ENCODE measurements at regions not wholly inside any gene's neighbourhood (a gene's known extent, or its start where the extent isn't known, plus 50 kb on each side); places are given as distances from the start of the nearest gene placed in this dataset.

- no peak for DNase-seq
These were observed 191.7 kb upstream of the CPEB2 start for GRCh38 chr4:14810568-14810967.

DNA sequence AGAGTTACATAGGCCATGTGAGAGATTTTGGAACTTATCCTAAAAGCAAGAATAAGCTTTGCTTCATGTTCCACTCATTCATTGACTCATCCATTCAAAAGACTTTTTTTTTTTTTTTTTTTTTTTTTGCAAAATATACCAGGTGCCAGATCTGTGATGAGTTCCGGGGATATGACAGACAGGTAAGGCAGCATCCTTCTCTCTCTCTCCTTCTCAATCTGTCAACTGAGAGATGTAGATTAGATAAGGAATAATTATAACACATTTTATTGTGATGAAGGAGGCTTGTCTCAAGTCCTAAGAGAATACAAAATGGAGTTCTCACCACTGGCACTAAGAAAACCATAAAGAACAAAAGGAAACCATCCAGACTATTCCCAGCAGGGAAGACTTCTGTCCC, 190.2 kb upstream of the CPEB2 start:
- no peak for DNase-seq

DNA sequence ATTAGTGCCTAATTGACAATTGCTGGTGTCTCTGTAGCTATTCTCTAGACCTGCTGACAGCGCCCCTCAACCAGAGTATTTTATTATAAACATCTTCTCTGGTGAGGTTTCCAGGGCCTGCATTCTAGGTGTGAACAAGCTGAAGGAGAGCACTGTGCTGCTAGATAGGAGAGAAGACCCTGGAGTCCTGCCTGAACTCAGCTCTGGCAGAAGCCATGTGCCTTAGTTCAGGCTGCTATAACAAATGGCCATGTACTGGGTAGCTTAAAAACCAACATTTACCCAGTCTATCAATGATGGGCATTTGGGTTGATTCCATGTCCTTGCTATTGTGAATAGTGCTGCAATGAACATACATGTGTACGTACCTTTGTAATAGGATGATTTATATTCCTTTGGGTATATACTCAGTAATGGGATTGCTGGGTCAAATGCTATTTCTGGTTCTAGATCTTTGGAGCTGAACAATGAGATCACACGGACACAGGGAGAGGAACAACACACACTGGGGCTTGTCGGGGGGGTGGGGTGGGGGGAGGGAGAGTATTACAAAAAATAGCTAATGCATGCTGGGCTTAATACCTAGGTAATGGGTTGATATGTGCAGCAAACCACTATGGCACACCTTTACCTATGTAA, 185.5 kb upstream of the CPEB2 start:
- DNase-seq, result no peak

- no peak for DNase-seq
These were observed 178.1 kb upstream of the CPEB2 start for GRCh38 chr4:14824189-14824588.

DNA sequence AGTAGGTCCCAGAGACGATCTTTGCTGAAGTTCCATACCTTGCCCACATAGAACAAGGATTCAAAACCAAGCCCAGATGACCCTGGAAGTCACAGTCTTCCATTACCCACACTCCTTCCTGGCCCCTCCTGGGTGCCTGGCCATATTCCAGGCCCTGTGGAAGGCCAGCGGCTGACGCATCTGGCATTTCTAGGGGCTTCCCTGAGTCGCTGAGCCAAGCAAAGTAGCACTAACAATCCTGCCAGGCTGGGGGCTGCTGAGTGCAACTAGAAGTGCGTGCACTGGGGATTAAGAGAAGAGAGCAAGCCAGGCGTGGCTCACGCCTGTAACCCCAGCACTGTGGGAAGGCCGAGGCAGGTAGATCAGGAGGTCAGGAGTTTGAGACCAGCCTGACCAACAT, 175.2 kb upstream of the CPEB2 start:
- DNase-seq, result peak in 1 of 14 donors; percentile 12

GRCh38 chr4:14829795-14830194, 172.5 kb upstream of the CPEB2 start:
- DNase-seq, result no peak

DNA sequence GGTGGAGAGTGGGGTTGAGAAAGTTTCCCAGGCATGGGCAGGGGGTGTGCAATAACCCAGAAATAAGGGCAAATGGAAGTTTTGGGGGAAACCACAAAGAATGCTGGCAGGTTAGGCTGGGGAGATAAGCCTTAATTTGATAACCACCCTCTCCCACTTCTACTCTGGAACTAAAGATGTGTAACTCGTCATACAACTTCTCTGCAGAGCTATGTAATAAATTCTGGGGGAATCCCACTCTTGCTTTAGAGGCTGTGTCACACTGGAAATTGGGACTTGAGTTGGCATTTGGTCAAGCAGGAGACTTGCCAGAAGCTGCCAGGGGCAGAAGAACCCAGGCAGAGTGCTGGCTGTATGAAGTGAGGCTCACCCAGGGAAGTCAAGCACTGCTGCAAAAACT, 170.9 kb upstream of the CPEB2 start:
- DNase-seq, result peak in 3 of 14 donors; percentile 13 to 30 (median 26)

DNA sequence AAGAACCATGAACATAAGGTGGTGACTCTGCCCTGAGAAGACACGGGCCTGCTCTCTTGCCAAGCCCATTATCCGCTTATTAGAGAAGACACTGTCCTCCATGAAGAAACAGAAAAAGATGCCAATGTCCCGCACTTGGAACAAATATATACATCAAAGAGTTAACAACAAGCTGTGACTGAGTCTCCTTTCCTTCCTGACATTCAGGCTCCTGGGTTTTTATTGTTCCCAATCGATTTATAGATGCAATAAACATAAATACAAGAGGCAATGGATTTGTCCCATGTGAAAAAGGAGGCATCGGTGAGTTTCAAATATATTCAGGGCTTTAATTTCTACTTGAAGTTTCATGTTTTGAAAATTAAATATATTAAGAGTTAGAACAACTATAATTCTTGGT, 169.2 kb upstream of the CPEB2 start:
- no peak for DNase-seq

GRCh38 chr4:14834382-14834781, 167.9 kb upstream of the CPEB2 start:
- no peak for DNase-seq

GRCh38 chr4:14835288-14835687, 167.0 kb upstream of the CPEB2 start:
- DNase-seq, result no peak

DNA sequence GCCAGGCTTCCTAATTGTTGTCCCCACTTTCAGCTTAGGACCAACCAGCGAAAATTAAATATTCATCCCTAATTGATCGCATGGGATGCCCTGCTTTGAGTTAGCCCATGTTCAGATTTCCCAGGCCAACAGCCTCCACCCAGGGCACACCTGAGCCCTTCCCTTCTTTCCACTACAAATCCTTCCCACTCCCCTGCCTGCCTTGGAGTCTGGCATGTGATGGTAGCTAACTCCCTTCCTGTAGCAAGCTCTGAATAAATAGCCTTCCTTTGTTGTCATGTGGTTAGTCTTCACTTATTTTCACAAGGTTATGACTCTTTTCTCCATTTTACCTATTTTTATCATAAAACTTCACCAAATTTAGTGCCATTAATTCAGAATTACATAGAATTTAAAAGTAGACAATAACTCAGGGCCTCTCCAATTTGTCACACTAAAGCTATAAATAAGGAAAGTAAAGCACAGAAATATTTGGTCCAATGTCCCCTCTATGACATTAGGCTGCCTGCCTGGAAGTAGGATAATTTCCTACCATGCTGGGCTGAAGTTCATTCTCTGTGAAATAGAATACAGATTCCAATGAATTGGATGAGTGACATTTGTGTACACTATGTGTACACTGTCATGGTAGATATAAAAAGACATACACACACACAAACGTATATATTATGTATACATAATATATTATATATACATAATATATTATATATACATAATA, 166.4 kb upstream of the CPEB2 start:
- DNase-seq, result no peak

- no peak for DNase-seq
These were observed 164.4 kb upstream of the CPEB2 start for GRCh38 chr4:14837860-14838259.

DNA sequence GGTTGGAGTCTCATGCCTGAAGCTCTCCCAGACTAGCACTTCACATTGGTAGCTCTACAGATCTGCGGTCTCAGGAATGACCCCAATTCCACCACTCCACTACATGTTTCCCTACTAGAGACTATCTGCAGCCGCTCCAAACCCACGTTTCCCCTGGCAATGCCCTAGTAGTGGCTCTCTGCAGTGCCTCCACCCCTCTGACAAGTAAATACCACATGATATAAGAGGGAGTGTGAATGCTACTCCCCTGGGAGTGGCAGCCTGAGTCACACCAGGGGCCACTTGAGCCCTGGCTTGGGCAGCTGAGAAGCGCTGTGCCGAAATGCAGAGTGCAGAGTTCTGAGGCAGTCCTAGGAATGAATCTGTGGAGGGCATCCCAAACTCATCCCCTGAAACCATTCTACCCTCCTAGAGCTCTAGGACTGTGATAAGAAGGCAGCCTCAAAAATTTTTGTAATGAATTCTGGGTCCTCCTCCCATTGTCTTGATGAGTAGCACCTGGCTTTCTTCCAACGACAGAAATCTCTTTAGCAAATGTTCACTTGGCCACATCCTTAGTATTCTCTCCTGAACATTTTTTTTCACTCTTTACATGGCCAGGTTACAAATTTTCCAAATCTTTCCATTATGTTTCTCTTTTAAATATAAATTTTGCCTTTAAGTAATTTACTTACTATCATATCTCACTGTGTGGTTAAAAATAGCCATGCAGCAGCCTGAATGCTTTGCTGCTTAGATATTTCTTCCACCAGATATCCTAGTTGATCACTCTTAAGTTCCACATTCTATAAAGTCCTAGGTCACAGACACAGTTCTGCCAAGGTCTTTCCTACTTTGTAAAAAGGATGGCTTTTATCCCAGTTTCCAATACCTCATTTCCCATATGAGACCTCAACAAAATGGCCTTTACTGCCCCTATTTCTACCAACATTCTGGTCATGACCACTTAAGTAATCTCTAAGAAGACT, 160.2 kb upstream of the CPEB2 start:
- peak in 1 of 14 donors; percentile 4 for DNase-seq

DNA sequence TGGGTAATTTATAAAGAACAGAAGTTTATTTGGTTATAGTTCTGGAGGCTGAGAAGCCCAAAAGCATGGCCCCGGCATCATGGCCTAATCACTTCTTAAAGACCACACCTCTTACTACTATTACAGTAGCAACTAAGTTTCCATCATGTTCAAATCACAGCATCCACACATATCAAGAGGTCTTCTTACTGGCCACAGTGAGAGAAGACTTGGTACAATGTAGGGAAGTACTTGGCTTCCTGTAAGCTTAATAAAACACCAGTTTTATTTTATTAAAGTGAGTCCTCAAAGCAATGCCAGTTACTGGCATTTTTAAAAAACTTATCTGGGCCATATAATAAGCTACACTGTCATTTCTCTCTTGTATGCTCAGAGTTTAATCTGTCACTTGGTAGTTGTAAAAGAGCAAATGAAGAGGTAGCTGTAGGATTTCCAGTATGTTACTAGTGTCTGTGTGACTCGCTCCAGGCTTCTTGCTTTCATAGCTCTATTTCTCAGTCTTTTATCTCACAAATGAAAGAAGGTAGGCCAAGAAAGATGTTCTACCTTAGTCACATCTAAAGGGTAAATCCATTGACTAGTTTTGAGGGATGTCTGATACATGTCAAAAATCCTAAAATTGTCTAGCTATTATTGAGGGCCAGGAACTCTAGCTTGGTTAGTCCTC, 159.2 kb upstream of the CPEB2 start:
- no peak for DNase-seq

DNA sequence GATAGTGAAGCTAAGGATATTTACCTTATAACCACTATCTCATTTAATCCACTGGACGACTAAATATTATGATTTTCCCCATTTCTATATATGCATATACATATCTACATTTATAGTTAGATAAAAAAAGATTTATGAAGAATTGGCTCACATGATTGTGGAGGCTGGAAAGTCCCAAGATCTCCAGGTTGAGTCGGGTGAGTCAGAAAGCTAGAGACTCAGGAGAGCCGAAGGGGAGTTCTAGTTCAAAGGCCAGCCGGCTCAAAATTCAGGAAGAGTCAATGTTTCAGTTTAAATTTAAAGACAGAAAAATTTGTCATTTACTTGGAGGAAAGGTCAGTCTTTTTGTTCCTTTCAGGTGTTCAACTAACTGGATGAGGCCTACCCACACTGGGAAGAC, 158.2 kb upstream of the CPEB2 start:
- no peak for DNase-seq

DNA sequence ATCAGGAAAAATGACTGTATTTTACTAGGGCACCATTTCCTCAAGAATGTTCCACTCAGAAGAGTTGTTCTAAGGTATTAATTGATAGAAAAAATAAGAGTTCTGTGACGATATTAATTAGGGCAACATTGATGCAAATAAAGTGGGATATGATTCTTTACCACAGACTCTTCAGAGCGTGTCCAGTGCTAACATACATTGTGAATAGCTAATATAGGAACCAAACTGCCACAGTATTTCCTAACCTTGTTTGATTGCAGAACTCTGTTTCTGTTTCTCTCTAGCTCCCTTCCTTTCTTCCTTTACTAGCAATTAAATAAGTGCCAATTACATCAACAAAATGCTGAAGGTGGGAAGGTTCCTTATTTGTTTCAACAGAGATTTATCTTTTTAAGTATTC, 154.1 kb upstream of the CPEB2 start:
- no peak for DNase-seq

- DNase-seq, result no peak
These were observed 151.7 kb upstream of the CPEB2 start for GRCh38 chr4:14850455-14851097.

DNA sequence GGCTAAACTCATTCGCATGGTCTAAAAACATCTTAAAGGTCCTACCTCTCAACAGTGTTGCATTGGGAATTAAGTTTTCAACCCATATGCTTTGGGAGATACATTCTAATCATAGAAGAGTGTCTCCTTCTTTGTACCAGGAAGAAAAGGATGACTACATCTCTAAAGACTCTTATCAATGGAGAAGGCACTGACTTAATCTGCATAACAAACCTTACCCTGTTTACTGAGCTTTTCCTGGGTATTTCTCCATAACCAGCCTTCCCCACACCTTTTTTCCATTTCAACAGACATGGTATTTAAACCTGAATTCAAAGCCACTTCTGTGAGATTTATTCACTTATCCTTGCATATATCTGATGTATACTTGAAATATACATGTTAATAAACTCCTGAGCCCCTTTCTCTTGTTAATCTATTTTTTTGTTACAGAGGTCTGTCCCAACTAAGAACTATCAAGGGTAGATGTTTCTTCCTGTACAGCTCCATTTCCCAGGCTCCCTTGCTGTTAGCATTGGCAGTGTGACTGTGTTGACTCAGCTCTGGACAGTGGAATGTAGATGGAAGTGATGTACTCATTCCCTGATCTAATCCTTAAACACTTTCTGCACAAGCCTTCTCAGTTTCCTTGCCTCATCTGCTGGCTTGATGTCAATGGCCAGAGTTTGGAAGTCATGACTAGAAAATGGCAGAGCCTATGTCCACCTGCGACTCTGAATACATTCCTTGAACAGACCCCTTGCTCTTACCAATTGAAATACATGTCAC, 148.9 kb upstream of the CPEB2 start:
- no peak for DNase-seq

GRCh38 chr4:14855719-14856061, 146.6 kb upstream of the CPEB2 start:
- no peak for DNase-seq

DNA sequence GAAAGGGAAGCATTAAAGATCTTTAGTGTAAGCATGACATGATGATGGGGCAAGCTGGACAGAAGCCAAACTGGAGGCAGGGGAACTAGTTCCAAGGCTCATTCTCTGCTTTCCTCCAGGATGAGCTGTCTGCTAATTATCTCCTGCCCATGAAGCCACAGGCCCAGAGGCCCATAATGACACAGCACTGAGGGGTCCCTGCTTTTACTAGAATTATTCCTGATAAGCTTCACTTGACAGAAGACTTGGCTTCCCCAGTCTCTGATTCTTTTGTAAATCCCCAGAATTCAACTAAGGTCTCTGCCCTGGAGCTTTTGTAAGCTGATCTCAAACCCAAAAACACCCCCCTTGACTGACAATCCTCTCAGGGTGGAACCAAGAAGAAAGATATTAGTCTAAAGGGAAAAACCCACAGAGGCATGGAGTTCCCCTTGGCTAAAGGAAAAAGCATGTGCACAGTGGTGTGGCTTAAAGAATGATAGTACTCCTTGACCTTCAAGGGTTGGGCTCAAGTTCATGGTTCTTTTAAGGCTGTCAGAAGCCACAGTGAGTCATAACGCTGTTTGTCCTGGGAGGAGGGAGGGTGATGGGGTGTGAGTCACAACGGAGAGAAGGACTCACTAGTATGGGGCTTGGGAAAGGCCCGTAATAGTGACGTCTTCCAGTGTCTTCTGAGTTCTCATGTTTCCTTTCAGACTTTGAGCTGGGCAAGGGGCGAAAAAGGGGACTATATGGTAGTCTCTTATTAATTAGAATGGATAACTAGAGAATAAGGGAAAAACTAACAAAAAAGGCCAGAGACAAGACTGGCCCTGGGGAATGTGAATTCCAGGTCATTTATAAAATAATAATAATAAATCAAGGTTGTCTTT, 146.0 kb upstream of the CPEB2 start:
- DNase-seq, result no peak

DNA sequence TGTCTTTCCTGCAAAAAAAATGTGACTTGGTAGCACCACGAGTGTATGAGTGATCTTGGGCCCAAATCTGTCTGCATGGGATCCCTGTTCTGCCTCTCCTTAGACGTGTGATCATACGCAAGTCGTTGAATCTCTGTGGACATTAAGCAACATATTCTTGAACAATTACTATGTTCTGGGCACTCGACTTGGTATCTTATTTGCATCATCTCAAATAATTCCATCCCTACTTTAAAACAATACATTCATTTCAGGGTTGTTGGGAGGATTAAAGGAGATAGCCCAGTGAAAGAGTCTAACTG, 145.4 kb upstream of the CPEB2 start:
- DNase-seq, result no peak
